A549 (cell line): ENCODE measurements at regions not wholly inside any gene's neighbourhood (a gene's known extent, or its start where the extent isn't known, plus 50 kb on each side); places are given as distances from the start of the nearest gene placed in this dataset.

Experiments
- ATAC-seq, 2 experiments: fragments of 200-7000 bp in 1 of 2; fragments of >200 bp in 1 of 2; cut with Nextera tagmentation in 1 of 2; cut with Tn5 transposase in 1 of 2; 3 replicates each; pipeline versions ENCODE4 v1.8.0 to v1.9.1; 2018 to 2020; ENCODE audit warnings: mild to moderate bottlenecking in 1 of 2, moderate library complexity in 1 of 2
- CTCF ChIA-PET: fragments of 300-600 bp; sonication (Branson Sonifier 250); formaldehyde crosslinking; extraction: SDS; loops from one replicate; lab custom pipeline; 2021; ENCODE audit warnings: antibody characterized with exemption, inconsistent platforms; lab: Yijun Ruan, JAX
- POLR2A ChIA-PET: fragments of 350-600 bp; formaldehyde crosslinking; extraction: SDS; loops from one replicate; lab custom pipeline; 2021; ENCODE audit warnings: antibody characterized with exemption, inconsistent platforms; lab: Yijun Ruan, JAX
- DNase-seq, 2 experiments: peaks; one replicate each; pipeline versions ENCODE4 v3.0.0 to v3.0.0-alpha.2; 2011 to 2016; ENCODE audit warnings: low read depth in 1 of 2, low spot score in 1 of 2
- FAIRE-seq: peaks from 2 replicates; lab custom pipeline; 2011; peaks lifted over from hg19 to GRCh38; lab: Jason Lieb, UNC
- H3K27ac ChIP-seq, 2 experiments: fragments of >200 bp; sonication (Bioruptor Twin); formaldehyde crosslinking; 3 replicates each; pipeline ENCODE4 v1.5.1; 2016 to 2017
- H3K4me1 ChIP-seq: fragments of >200 bp; sonication (Bioruptor Twin); formaldehyde crosslinking; 3 replicates; pipeline ENCODE4 v1.6.1; 2016
- H3K4me2 ChIP-seq: fragments of >200 bp; sonication (Bioruptor Twin); formaldehyde crosslinking; 3 replicates; pipeline ENCODE4 v1.6.1; 2016
- H3K4me3 ChIP-seq: fragments of >200 bp; sonication (Bioruptor Twin); formaldehyde crosslinking; 3 replicates; pipeline ENCODE4 v1.5.1; 2016
- H3K9me3 ChIP-seq: fragments of >200 bp; sonication (Bioruptor Twin); formaldehyde crosslinking; 3 replicates; pipeline ENCODE4 v1.6.1; 2016
- ATOH8 ChIP-seq: fragments of 250-450 bp; sonication (Bioruptor Pico); IDR thresholded peaks from 2 replicates; pipeline ENCODE4 v1.5.0; 2020; ENCODE audit warnings: low read depth, mild to moderate bottlenecking, moderate library complexity
- BHLHE40 ChIP-seq: IDR thresholded peaks from 2 replicates; pipeline ENCODE4 v1.6.1; 2012; ENCODE audit warnings: low read depth, low read length, inconsistent platforms
- CBX2 ChIP-seq: fragments of 200-600 bp; sonication (generic); IDR thresholded peaks from 2 replicates; pipeline ENCODE4 v1.6.1; 2016; ENCODE audit warnings: low read depth, mild to moderate bottlenecking, borderline replicate concordance
- CEBPB ChIP-seq, 2 experiments: fragments of >200 bp in 1 of 2; sonication (Bioruptor Twin) in 1 of 2; formaldehyde crosslinking in 1 of 2; IDR thresholded peaks; 2 replicates each; pipeline ENCODE4 v1.6.1; 2012 to 2016
- CHD2 ChIP-seq: fragments of 150-350 bp; IDR thresholded peaks from 2 replicates; pipeline ENCODE4 v1.6.1; 2014; ENCODE audit warnings: low read length; ENCODE audit not compliant: partially characterized antibody
- EHF ChIP-seq: fragments of 250-450 bp; sonication (Bioruptor Pico); IDR thresholded peaks from 2 replicates; pipeline ENCODE4 v1.5.0; 2020; ENCODE audit warnings: mild to moderate bottlenecking
- EHMT2 ChIP-seq: fragments of 200-600 bp; sonication (generic); IDR thresholded peaks from 2 replicates; pipeline ENCODE4 v1.6.1; 2016; ENCODE audit warnings: antibody characterized with exemption, low read depth, mild to moderate bottlenecking, moderate library complexity
- ESRRA ChIP-seq: fragments of 150-350 bp; IDR thresholded peaks from 2 replicates; pipeline ENCODE4 v1.6.1; 2014; ENCODE audit warnings: mild to moderate bottlenecking, low read length, borderline replicate concordance
- FOSB ChIP-seq: fragments of 250-450 bp; sonication (Bioruptor Pico); IDR thresholded peaks from 2 replicates; pipeline ENCODE4 v1.5.0; 2020; ENCODE audit warnings: mild to moderate bottlenecking, moderate library complexity
- GATA3 ChIP-seq: IDR thresholded peaks from 2 replicates; pipeline ENCODE4 v1.6.1; 2012; ENCODE audit warnings: borderline replicate concordance
- HES2 ChIP-seq: fragments of >200 bp; sonication (Bioruptor Twin); formaldehyde crosslinking; IDR thresholded peaks from 2 replicates; pipeline ENCODE4 v1.6.1; 2016
- HEYL ChIP-seq: fragments of 250-450 bp; sonication (Bioruptor Pico); IDR thresholded peaks from 2 replicates; pipeline ENCODE4 v1.8.0; 2021; ENCODE audit warnings: mild to moderate bottlenecking, moderate library complexity
- JUN ChIP-seq, 2 experiments: fragments of >200 bp; sonication (Bioruptor Twin); formaldehyde crosslinking; IDR thresholded peaks; 2 replicates in 1 of 2; 3 replicates in 1 of 2; pipeline ENCODE4 v1.6.1; 2016 to 2017
- KDM1A ChIP-seq: fragments of 200-600 bp; sonication (generic); IDR thresholded peaks from 2 replicates; pipeline ENCODE4 v1.6.1; 2016; ENCODE audit warnings: low read depth, mild to moderate bottlenecking
- KDM5A ChIP-seq: fragments of 200-600 bp; sonication (generic); IDR thresholded peaks from 2 replicates; pipeline ENCODE4 v1.6.1; 2016; ENCODE audit warnings: antibody characterized with exemption, mild to moderate bottlenecking
- MAZ ChIP-seq: fragments of 150-350 bp; IDR thresholded peaks from 2 replicates; pipeline ENCODE4 v1.6.1; 2014; ENCODE audit warnings: antibody characterized with exemption, low read depth, low read length, borderline replicate concordance
- RAD21 ChIP-seq, 2 experiments: fragments of >200 bp in 1 of 2; sonication (Bioruptor Twin) in 1 of 2; formaldehyde crosslinking in 1 of 2; IDR thresholded peaks in 1 of 2; conservative IDR thresholded peaks in 1 of 2; 2 replicates in 1 of 2; 3 replicates in 1 of 2; pipeline ENCODE4 v1.6.1; 2012 to 2018; ENCODE audit warnings: inconsistent platforms in 1 of 2
- RARB ChIP-seq: fragments of 250-450 bp; sonication (Bioruptor Pico); IDR thresholded peaks from 2 replicates; pipeline ENCODE4 v1.8.0; 2021; ENCODE audit warnings: mild to moderate bottlenecking, moderate library complexity
- RCOR1 ChIP-seq: fragments of 150-350 bp; IDR thresholded peaks from 2 replicates; pipeline ENCODE4 v1.6.1; 2014; ENCODE audit warnings: antibody characterized with exemption, low read length, low read depth
- RNF2 ChIP-seq: fragments of 200-600 bp; sonication (generic); IDR thresholded peaks from 2 replicates; pipeline ENCODE4 v1.6.1; 2016; ENCODE audit warnings: low read depth, mild to moderate bottlenecking, antibody characterized with exemption, moderate library complexity, borderline replicate concordance
- SREBF2 ChIP-seq: fragments of 450-650 bp; IDR thresholded peaks from 2 replicates; pipeline ENCODE4 v1.6.1; 2014; ENCODE audit warnings: mild to moderate bottlenecking, moderate library complexity
- TFCP2L1 ChIP-seq: fragments of 250-450 bp; sonication (Bioruptor Pico); IDR thresholded peaks from 2 replicates; pipeline ENCODE4 v1.5.0; 2021; ENCODE audit warnings: mild to moderate bottlenecking
- ZNF302 ChIP-seq: fragments of 250-450 bp; sonication (Bioruptor Pico); IDR thresholded peaks from 2 replicates; pipeline ENCODE4 v1.9.0; 2021; ENCODE audit warnings: inconsistent platforms, mild to moderate bottlenecking, moderate library complexity
- ZSCAN20 ChIP-seq: fragments of 250-450 bp; sonication (Bioruptor Pico); IDR thresholded peaks from 2 replicates; pipeline ENCODE4 v1.8.0; 2022; ENCODE audit warnings: mild to moderate bottlenecking, moderate library complexity
- WGBS: methylation state at CpG from one replicate; pipeline ENCODE4 v1.1.6; 2017; ENCODE audit errors: missing lambda C conversion rate; 5-methylcytosine and 5-hydroxymethylcytosine counted together
- TF ChIP-seq, protein P1 (sequence below): IDR thresholded peaks from 2 replicates; pipeline ENCODE4 v1.6.1; 2012
- TF ChIP-seq, protein P2 (sequence below): fragments of 200-600 bp; sonication (generic); IDR thresholded peaks from 2 replicates; pipeline ENCODE4 v1.6.1; 2016; ENCODE audit warnings: antibody characterized with exemption, mild to moderate bottlenecking, moderate library complexity

GRCh38 chr14:87133073-87133801 is 859.7 kb downstream of the GALC start:
- ChIA-PET CTCF (no interaction called here), POLR2A (no interaction called here)

GRCh38 chr14:87131879-87132278 is 861.1 kb downstream of the GALC start:
- POLR2A ChIA-PET: no interaction called here
- H3K4me2 ChIP-seq: no peak overlapping the region

More at GRCh38 chr14:87133073-87133801, 859.7 kb downstream of the GALC start:
- Histone ChIP-seq H3K4me2 (no peak overlapping the region), H3K27ac (no peak overlapping the region), H3K9me3 (no peaks in the 10 kb centered on the region), H3K4me3 (no peak overlapping the region), H3K4me1 (no peaks in the 10 kb centered on the region)
- no peak for TF ChIP-seq RCOR1
- TF ChIP-seq KDM5A: no peak
- TF ChIP-seq EHMT2: no peak
- TF ChIP-seq, protein P1, sequence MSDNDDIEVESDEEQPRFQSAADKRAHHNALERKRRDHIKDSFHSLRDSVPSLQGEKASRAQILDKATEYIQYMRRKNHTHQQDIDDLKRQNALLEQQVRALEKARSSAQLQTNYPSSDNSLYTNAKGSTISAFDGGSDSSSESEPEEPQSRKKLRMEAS: no peak
- no peak for TF ChIP-seq HEYL (CRISPR knock-in tag)
- no peak for TF ChIP-seq JUN (IDR thresholded peaks at IDR 0.05)
- TF ChIP-seq GATA3: no peak
- no peak for TF ChIP-seq CHD2
- TF ChIP-seq KDM1A: no peak
- 0% methylated on average over 4 of the region's 4 CpGs for WGBS
- ATAC-seq (no peak), FAIRE-seq (no peak), DNase-seq (no peak)

DNA sequence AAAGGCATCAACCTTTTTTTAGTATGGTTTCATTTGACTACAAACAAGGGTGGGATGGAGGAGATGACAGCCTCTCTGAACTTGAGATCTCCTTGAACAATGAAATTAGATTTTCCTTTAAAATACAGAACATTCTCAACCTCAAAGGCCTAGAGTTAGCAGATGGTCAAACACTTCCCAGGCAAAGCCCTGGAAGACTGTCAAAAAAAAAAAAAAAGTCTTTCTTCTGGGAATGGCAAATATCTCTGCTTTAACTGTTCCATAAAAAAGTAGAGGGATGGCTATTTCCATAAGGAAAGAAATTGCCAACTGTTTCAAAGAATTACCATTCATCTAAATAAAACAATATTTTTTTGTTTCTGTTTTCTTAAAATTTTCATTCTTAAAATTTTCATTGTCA is 870.8 kb downstream of the GALC start:
- FAIRE-seq (no peak), DNase-seq (no peak)
- TF ChIP-seq RARB: no peak
- TF ChIP-seq FOSB: no peak
- no peak for TF ChIP-seq RAD21 (conservative IDR thresholded peaks at IDR 0.05 in 1 of 2, IDR thresholded peaks at IDR 0.05 in 1 of 2)
- no peak for TF ChIP-seq BHLHE40
- no peak for TF ChIP-seq ZNF302 (CRISPR knock-in tag)
- TF ChIP-seq TFCP2L1 (CRISPR knock-in tag): no peak
- TF ChIP-seq ESRRA: no peak
- TF ChIP-seq, protein P2, sequence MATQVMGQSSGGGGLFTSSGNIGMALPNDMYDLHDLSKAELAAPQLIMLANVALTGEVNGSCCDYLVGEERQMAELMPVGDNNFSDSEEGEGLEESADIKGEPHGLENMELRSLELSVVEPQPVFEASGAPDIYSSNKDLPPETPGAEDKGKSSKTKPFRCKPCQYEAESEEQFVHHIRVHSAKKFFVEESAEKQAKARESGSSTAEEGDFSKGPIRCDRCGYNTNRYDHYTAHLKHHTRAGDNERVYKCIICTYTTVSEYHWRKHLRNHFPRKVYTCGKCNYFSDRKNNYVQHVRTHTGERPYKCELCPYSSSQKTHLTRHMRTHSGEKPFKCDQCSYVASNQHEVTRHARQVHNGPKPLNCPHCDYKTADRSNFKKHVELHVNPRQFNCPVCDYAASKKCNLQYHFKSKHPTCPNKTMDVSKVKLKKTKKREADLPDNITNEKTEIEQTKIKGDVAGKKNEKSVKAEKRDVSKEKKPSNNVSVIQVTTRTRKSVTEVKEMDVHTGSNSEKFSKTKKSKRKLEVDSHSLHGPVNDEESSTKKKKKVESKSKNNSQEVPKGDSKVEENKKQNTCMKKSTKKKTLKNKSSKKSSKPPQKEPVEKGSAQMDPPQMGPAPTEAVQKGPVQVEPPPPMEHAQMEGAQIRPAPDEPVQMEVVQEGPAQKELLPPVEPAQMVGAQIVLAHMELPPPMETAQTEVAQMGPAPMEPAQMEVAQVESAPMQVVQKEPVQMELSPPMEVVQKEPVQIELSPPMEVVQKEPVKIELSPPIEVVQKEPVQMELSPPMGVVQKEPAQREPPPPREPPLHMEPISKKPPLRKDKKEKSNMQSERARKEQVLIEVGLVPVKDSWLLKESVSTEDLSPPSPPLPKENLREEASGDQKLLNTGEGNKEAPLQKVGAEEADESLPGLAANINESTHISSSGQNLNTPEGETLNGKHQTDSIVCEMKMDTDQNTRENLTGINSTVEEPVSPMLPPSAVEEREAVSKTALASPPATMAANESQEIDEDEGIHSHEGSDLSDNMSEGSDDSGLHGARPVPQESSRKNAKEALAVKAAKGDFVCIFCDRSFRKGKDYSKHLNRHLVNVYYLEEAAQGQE: no peak
- TF ChIP-seq SREBF2: no peak
- TF ChIP-seq CEBPB (IDR thresholded peaks at IDR 0.05): no peak
- no peak for TF ChIP-seq HES2
- TF ChIP-seq CBX2: no peak
- no peak for TF ChIP-seq RNF2
- no peak for TF ChIP-seq MAZ
- no peak for TF ChIP-seq ATOH8 (CRISPR knock-in tag)
- no peak for TF ChIP-seq ZSCAN20 (CRISPR knock-in tag)

More at GRCh38 chr14:87131879-87132278, 861.1 kb downstream of the GALC start:
- FAIRE-seq (no peak), ATAC-seq (no peak), DNase-seq (no peak)
- no peaks in the 10 kb centered on the region for H3K9me3 ChIP-seq
- TF ChIP-seq CBX2 (no peak), EHF (CRISPR knock-in tag) (no peak)
- no peak overlapping the region for H3K27ac ChIP-seq
- CTCF ChIA-PET: no interaction called here
- no peak overlapping the region for H3K4me3 ChIP-seq
- no peaks in the 10 kb centered on the region for H3K4me1 ChIP-seq
- WGBS: 10% methylated on average over 5 of the region's 5 CpGs

More for the DNA sequence above, 870.8 kb downstream of the GALC start:
- CTCF ChIA-PET: interaction anchor here (1.2 kb wide), 1 partner anchor 11 kb away, joined by 4 read pairs; no protein-coding TSS in a partner anchor
- H3K4me1 ChIP-seq: no peaks in the 10 kb centered on the region
- no peak overlapping the region for H3K27ac ChIP-seq
- ATAC-seq: no peak
- POLR2A ChIA-PET: no interaction called here
- no peak overlapping the region for H3K4me3 ChIP-seq
- no peaks in the 10 kb centered on the region for H3K9me3 ChIP-seq
- no peak overlapping the region for H3K4me2 ChIP-seq
